ENCODE measurements at regions not wholly inside any gene's neighbourhood (a gene's known extent, or its start where the extent isn't known, plus 50 kb on each side); places are given as distances from the start of the nearest gene placed in this dataset.
"Not testable (repeated sequence)": the region's sequence is repeated elsewhere in the genome, so short reads cannot be mapped to it uniquely, and the experiment has no call there.

GRCh38 chr13:59352600-59352999, 811.1 kb downstream of the DIAPH3 start:
- DNase-seq (ENCODE audit: low read depth in 2 of 2), result no peak

GRCh38 chr13:59354665-59355369, 808.9 kb downstream of the DIAPH3 start:
- DNase-seq (ENCODE audit: low read depth in 2 of 2), result no peak

GRCh38 chr13:59356607-59357006, 807.1 kb downstream of the DIAPH3 start:
- DNase-seq (ENCODE audit: low read depth in 2 of 2), result no peak

- DNase-seq (ENCODE audit: low read depth in 2 of 2), result no peak
Measured at GRCh38 chr13:59358014-59358413, 805.7 kb downstream of the DIAPH3 start.

GRCh38 chr13:59360108-59360507, 803.6 kb downstream of the DIAPH3 start:
- no peak for DNase-seq (ENCODE audit: low read depth in 2 of 2)

- DNase-seq (ENCODE audit: low read depth in 2 of 2), result no peak
Measured at GRCh38 chr13:59360916-59361315, 802.8 kb downstream of the DIAPH3 start.

GRCh38 chr13:59363313-59363712, 800.4 kb downstream of the DIAPH3 start:
- no peak for DNase-seq (ENCODE audit: low read depth in 2 of 2)

- DNase-seq (ENCODE audit: low read depth in 2 of 2), result no peak
Measured at GRCh38 chr13:59363947-59364346, 799.8 kb downstream of the DIAPH3 start.

- no peak for DNase-seq (ENCODE audit: low read depth in 2 of 2)
Measured at GRCh38 chr13:59364641-59365085, 799.1 kb downstream of the DIAPH3 start.

GRCh38 chr13:59367467-59367866, 796.3 kb downstream of the DIAPH3 start:
- no peak for DNase-seq (ENCODE audit: low read depth in 2 of 2)

- no peak for DNase-seq (ENCODE audit: low read depth in 2 of 2)
Measured at GRCh38 chr13:59367904-59368303, 795.8 kb downstream of the DIAPH3 start.

- no peak for DNase-seq (ENCODE audit: low read depth in 2 of 2)
Measured at GRCh38 chr13:59368693-59369092, 795.0 kb downstream of the DIAPH3 start.

GRCh38 chr13:59371229-59371628, 792.5 kb downstream of the DIAPH3 start:
- DNase-seq (ENCODE audit: low read depth in 2 of 2), result no peak

- no peak for DNase-seq (ENCODE audit: low read depth in 2 of 2)
Measured at GRCh38 chr13:59373341-59373740, 790.4 kb downstream of the DIAPH3 start.

- no peak for DNase-seq (ENCODE audit: low read depth in 2 of 2)
Measured at GRCh38 chr13:59374691-59375090, 789.0 kb downstream of the DIAPH3 start.

- DNase-seq (ENCODE audit: low read depth in 2 of 2), result no peak
Measured at GRCh38 chr13:59384154-59384553, 779.6 kb downstream of the DIAPH3 start.

- peak in 1 of 2 experiments; percentile 20 for DNase-seq (ENCODE audit: low read depth in 2 of 2)
Measured at GRCh38 chr13:59391696-59392095, 772.0 kb downstream of the DIAPH3 start.

GRCh38 chr13:59392328-59392727, 771.4 kb downstream of the DIAPH3 start:
- no peak for DNase-seq (ENCODE audit: low read depth in 2 of 2)

GRCh38 chr13:59394496-59394895, 769.2 kb downstream of the DIAPH3 start:
- DNase-seq (ENCODE audit: low read depth in 2 of 2), result no peak

- no peak for DNase-seq (ENCODE audit: low read depth in 2 of 2)
Measured at GRCh38 chr13:59398127-59398526, 765.6 kb downstream of the DIAPH3 start.

- DNase-seq (ENCODE audit: low read depth in 2 of 2), result no peak
Measured at GRCh38 chr13:59398661-59399060, 765.1 kb downstream of the DIAPH3 start.

- DNase-seq (ENCODE audit: low read depth in 2 of 2), result no peak
Measured at GRCh38 chr13:59399513-59399912, 764.2 kb downstream of the DIAPH3 start.

- DNase-seq (ENCODE audit: low read depth in 2 of 2), result no peak
Measured at GRCh38 chr13:59404331-59404730, 759.4 kb downstream of the DIAPH3 start.

GRCh38 chr13:59407251-59407650, 756.5 kb downstream of the DIAPH3 start:
- DNase-seq (ENCODE audit: low read depth in 2 of 2), result not testable (repeated sequence)

Data from stimulated activated CD4-positive, alpha-beta T cell treated with anti-CD3 and anti-CD28 coated beads, Interleukin-12 subunit alpha, Interleukin-12 subunit beta, amount 100 ng/mL, for 24 hours (primary cell).